Skeletal muscle satellite cell (primary cell): ENCODE measurements at regions not wholly inside any gene's neighbourhood (a gene's known extent, or its start where the extent isn't known, plus 50 kb on each side); places are given as distances from the start of the nearest gene placed in this dataset.
A peak's percentile ranks its signal among the peaks of the same experiment; 100 is the strongest.

Experiments used
- H3K27me3 ChIP-seq: 2 replicates; pipeline ENCODE4 v1.7.0; 2013; ENCODE audit warnings: low read length; ENCODE audit not compliant: control insufficient read depth, insufficient read depth
- H3K36me3 ChIP-seq: 2 replicates; pipeline ENCODE4 v1.7.0; 2013; ENCODE audit warnings: mild to moderate bottlenecking, control low read depth, low read length; ENCODE audit not compliant: insufficient read depth
- H3K4me1 ChIP-seq: 2 replicates; pipeline ENCODE4 v1.7.0; 2013; ENCODE audit warnings: low read length; ENCODE audit not compliant: control insufficient read depth, insufficient read depth
- H3K4me2 ChIP-seq: 2 replicates; pipeline ENCODE4 v1.7.0; 2013; ENCODE audit warnings: mild to moderate bottlenecking, low read length
- H3K4me3 ChIP-seq: 2 replicates; pipeline ENCODE4 v1.7.0; 2013; ENCODE audit warnings: low read length
- H3K9ac ChIP-seq: 2 replicates; pipeline ENCODE4 v1.7.0; 2013; ENCODE audit warnings: mild to moderate bottlenecking, low read depth, low read length, moderate library complexity
- H3K9me3 ChIP-seq: replicated peaks from 2 replicates; pipeline ENCODE4 v1.7.0; 2013; ENCODE audit warnings: mild to moderate bottlenecking, control low read depth, low read length

- no peaks in the 10 kb centered on the region for H3K36me3 ChIP-seq
- no peak overlapping the region for H3K9ac ChIP-seq
- H3K4me1 ChIP-seq: peaks cover 28% of the 10 kb centered on the region
- no peaks in the 10 kb centered on the region for H3K9me3 ChIP-seq
- H3K4me3 ChIP-seq: no peak overlapping the region
- H3K27me3 ChIP-seq: peaks cover 5% of the 10 kb centered on the region
- H3K4me2 ChIP-seq: no peak overlapping the region
Measured at GRCh38 chr21:43364261-43364510, 62.7 kb downstream of the SIK1 start.

GRCh38 chr21:43363506-43364260 is 63.2 kb downstream of the SIK1 start:
- Histone ChIP-seq H3K4me2 (no peak overlapping the region), H3K9me3 (no peaks in the 10 kb centered on the region), H3K9ac (no peak overlapping the region), H3K4me1 (peaks cover 28% of the 10 kb centered on the region), H3K4me3 (no peak overlapping the region), H3K36me3 (no peaks in the 10 kb centered on the region), H3K27me3 (peaks cover 10% of the 10 kb centered on the region)

- Histone ChIP-seq H3K27me3 (peaks cover 11% of the 10 kb centered on the region), H3K4me1 (peaks cover 28% of the 10 kb centered on the region), H3K4me2 (peak overlapping the region; percentile 73), H3K36me3 (no peaks in the 10 kb centered on the region), H3K9ac (peak overlapping the region; percentile 70), H3K9me3 (no peaks in the 10 kb centered on the region), H3K4me3 (no peak overlapping the region)
Measured at GRCh38 chr21:43362915-43363314, 64.0 kb downstream of the SIK1 start.

- Histone ChIP-seq H3K4me2 (peak overlapping the region; percentile 73), H3K27me3 (peaks cover 17% of the 10 kb centered on the region), H3K36me3 (no peaks in the 10 kb centered on the region), H3K4me3 (peak overlapping the region; percentile 51), H3K9me3 (no peaks in the 10 kb centered on the region), H3K4me1 (peaks cover 26% of the 10 kb centered on the region), H3K9ac (peak overlapping the region; percentile 70)
Measured at GRCh38 chr21:43362321-43362791, 64.6 kb downstream of the SIK1 start.

- H3K9me3 ChIP-seq: no peaks in the 10 kb centered on the region
- H3K9ac ChIP-seq: peak overlapping the region; percentile 70
- no peaks in the 10 kb centered on the region for H3K36me3 ChIP-seq
- peaks cover 24% of the 10 kb centered on the region for H3K4me1 ChIP-seq
- peak overlapping the region; percentile 51 for H3K4me3 ChIP-seq
- H3K27me3 ChIP-seq: peaks cover 12% of the 10 kb centered on the region
- peak overlapping the region; percentile 73 for H3K4me2 ChIP-seq
Measured at GRCh38 chr21:43361493-43362296, 65.2 kb downstream of the SIK1 start.

- H3K4me2 ChIP-seq: peak overlapping the region; percentile 73
- peaks cover 12% of the 10 kb centered on the region for H3K27me3 ChIP-seq
- H3K36me3 ChIP-seq: no peaks in the 10 kb centered on the region
- peak overlapping the region; percentile 51 for H3K4me3 ChIP-seq
- H3K9ac ChIP-seq: peak overlapping the region; percentile 70
- no peaks in the 10 kb centered on the region for H3K9me3 ChIP-seq
- H3K4me1 ChIP-seq: peaks cover 24% of the 10 kb centered on the region
Measured at GRCh38 chr21:43361127-43361492, 65.8 kb downstream of the SIK1 start.

GRCh38 chr21:43360441-43361126 is 66.3 kb downstream of the SIK1 start:
- Histone ChIP-seq H3K4me2 (peak overlapping the region; percentile 73), H3K36me3 (no peaks in the 10 kb centered on the region), H3K9me3 (no peaks in the 10 kb centered on the region), H3K4me3 (peak overlapping the region; percentile 51), H3K27me3 (peaks cover 12% of the 10 kb centered on the region), H3K9ac (no peak overlapping the region), H3K4me1 (peaks cover 24% of the 10 kb centered on the region)

- H3K4me1 ChIP-seq: peaks cover 24% of the 10 kb centered on the region
Measured at GRCh38 chr21:43358940-43359822, 67.8 kb downstream of the SIK1 start.

GRCh38 chr21:43357715-43358430 is 69.1 kb downstream of the SIK1 start:
- Histone ChIP-seq H3K4me1 (peaks cover 20% of the 10 kb centered on the region), H3K9ac (no peak overlapping the region), H3K4me3 (no peak overlapping the region), H3K9me3 (no peaks in the 10 kb centered on the region), H3K36me3 (no peaks in the 10 kb centered on the region), H3K4me2 (no peak overlapping the region), H3K27me3 (peaks cover 24% of the 10 kb centered on the region)

More at GRCh38 chr21:43358940-43359822, 67.8 kb downstream of the SIK1 start:
- H3K9ac ChIP-seq: no peak overlapping the region
- no peak overlapping the region for H3K4me3 ChIP-seq
- peaks cover 20% of the 10 kb centered on the region for H3K27me3 ChIP-seq
- H3K4me2 ChIP-seq: no peak overlapping the region
- no peaks in the 10 kb centered on the region for H3K9me3 ChIP-seq
- no peaks in the 10 kb centered on the region for H3K36me3 ChIP-seq

GRCh38 chr21:43355925-43356289 is 71.0 kb downstream of the SIK1 start:
- Histone ChIP-seq H3K4me1 (peaks cover under 1% of the 10 kb centered on the region), H3K27me3 (peaks cover 24% of the 10 kb centered on the region), H3K9ac (no peak overlapping the region), H3K4me2 (no peak overlapping the region), H3K4me3 (no peak overlapping the region), H3K36me3 (no peaks in the 10 kb centered on the region), H3K9me3 (no peaks in the 10 kb centered on the region)
